GM19238 (cell line): ENCODE measurements at regions not wholly inside any gene's neighbourhood (a gene's known extent, or its start where the extent isn't known, plus 50 kb on each side); places are given as distances from the start of the nearest gene placed in this dataset.

ENCODE experiments used
- DNase-seq: peaks from one replicate; pipeline ENCODE4 v3.0.0; 2011; ENCODE audit warnings: low spot score; ENCODE audit not compliant: insufficient read length

DNA sequence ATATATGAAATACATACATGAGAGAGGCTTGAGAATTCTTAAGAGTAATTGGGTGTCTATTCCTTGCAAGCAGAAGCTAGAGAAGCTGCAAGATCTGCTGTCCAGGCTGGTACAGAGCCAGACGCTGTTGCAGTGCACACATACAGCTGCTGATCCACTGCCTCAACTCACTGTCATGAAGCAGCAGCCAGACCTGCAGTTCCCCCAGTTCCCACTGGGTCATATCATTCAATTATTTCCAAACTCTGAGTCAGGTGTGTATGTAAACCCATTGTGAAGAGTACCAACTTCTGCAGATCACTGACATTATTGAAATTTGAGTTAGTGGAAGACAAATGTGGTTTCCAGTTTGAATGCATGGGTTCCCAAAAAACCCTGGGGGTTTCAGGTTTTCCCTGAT, 1212.8 kb upstream of the ADGRL3 start:
- DNase-seq, result no peak

DNA sequence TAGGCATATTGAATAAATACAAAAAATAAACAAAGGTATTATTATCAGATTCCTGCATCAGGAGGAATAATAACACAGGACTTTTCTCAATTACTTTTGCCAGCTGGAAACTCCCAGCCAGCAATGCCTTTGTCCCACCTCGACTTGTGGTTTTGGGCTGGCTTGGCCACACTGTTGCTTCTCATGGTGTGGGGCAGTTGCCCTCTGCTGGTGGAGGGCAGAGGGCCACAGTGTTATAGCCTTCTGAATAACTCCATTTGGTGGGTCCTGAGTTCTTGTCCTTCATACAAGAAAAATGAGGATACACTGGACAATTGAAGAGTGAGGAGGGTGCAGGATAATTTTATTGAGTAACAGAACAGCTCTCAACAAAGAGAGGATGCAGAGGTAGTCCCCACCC, 1206.0 kb upstream of the ADGRL3 start:
- DNase-seq, result no peak

DNA sequence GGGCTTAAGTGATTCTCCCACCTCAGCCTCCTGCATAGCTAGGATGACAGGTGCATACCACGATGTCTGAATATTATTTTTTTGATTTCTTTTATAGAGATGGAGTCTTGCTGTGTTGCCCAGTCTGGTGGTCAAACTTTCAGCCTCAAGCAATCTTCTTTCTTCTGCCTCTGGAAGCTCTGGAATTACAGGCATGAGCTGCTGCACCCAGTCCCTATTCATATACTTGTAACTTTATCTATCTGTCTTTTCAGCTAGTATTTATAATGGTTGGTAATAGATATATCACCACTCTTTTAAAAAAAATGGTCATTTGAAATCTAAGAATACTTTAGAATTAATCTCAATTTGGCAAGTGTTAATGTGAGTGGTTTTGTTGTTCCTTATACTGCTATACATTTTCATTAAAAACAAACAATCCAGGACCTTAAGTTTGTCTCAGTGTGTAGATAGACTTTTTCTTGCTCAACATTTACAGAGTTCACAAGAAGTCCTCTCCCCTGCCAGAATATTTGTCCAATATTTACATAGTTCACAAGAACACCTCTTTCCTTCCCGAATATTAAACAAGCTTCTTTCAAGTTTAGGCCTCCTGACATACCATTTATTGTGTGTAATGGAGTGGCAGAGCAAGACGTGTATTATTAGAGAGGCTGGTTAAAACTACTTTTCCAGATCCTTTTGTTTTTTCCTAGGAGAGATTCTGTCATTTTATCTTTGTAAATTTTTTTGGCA, 1197.4 kb upstream of the ADGRL3 start:
- no peak for DNase-seq

- DNase-seq, result no peak
These were observed 1186.5 kb upstream of the ADGRL3 start for GRCh38 chr4:60013464-60014184.

DNA sequence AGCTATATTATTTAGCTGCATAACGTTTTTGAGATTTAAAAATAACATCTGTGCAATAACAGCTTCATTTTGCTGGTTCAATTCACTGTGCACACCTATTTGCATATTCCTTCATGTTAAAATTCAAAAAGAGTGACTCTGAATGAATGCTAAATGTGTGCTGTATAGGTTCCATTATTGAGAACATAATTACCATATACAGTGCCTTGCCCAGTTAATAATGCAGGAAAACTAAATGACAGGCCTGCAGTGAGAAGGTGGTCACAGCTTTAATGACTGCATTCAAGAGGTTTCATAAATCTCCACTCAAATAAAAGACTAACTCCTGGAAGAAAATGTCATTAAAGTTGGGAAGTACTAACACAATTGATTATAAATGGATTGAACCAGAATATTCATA, 1183.2 kb upstream of the ADGRL3 start:
- no peak for DNase-seq

GRCh38 chr4:60019180-60019579, 1180.9 kb upstream of the ADGRL3 start:
- no peak for DNase-seq

GRCh38 chr4:60019946-60020345, 1180.2 kb upstream of the ADGRL3 start:
- DNase-seq, result no peak

DNA sequence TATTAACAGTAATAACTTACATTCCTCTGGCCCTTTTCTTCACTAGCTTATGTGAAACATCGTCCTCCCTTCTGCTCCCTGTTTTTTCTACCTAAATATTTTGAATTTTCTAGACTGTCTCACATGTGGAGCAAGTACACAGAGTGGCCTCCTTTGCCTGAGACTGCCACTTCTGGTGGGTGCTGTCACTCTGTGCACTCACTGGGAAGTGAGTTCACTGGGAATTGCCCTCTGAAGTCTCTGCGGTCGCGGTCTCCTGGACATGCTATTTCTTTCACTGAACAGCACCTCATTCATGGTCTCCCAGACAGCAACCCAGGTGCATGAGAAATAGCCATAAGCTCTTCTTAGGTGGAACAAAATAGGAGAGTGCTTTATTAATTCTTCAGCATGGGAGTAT, 1179.7 kb upstream of the ADGRL3 start:
- no peak for DNase-seq

GRCh38 chr4:60033826-60034225, 1166.3 kb upstream of the ADGRL3 start:
- DNase-seq, result no peak

DNA sequence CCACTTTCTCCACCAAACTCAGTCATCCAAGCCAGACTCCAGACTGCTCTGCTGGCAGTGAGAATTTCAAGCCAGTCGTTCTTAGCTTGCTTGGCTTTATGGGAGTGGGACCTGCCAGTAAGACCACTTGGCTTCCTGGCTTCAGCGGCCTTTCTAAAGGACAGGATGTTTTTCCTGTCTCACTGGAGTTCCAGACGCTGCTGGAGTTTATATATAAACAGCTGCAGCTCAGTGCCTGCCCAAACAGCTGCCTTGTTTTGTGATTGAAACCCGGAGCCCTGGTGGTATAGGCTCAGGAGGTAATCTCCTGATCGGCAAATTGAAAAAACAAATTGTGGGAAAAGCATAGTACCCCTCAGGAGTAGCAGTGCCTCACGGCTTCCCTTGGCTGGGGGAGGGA, 1165.8 kb upstream of the ADGRL3 start:
- DNase-seq, result no peak

DNA sequence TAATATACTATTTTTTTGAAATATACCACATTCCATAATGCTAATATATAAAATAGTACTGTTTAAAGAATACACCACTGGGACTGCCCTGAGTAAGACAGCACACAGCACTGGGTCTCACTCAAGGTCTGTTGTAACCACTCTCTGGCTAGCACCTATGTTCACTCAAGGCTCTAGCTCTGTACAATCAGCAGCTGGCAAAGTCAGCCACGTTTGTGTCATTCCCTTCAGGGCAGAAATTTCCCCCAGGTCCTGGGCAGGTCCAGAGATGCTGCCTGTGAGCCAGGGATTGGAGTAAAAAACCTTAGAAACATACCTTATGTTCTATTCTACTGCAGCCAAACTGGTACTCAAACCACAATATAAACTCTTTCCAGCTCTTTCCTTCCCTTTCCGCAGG, 1160.2 kb upstream of the ADGRL3 start:
- DNase-seq, result no peak

GRCh38 chr4:60042231-60042652, 1157.9 kb upstream of the ADGRL3 start:
- DNase-seq, result no peak

DNA sequence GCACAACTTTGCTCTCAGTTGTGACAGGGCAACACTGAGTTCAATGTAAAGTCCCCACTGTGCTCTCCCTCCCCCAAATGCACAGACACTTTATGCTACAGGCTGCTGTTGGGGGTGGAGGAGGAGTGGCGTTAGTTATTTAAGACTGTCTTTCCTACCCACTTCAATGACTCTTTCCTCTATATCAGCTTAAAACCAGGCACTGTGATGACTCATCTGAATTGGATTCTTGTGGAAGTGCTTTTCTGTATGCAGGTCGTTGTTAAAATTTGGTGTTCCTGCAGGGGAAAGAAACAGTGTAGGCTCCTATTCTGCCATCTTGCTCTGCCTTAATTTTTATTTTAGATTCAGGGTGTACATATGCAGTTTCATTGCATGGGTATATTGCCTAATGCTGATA, 1157.2 kb upstream of the ADGRL3 start:
- no peak for DNase-seq

- DNase-seq, result no peak
These were observed 1121.1 kb upstream of the ADGRL3 start for GRCh38 chr4:60078984-60079383.

DNA sequence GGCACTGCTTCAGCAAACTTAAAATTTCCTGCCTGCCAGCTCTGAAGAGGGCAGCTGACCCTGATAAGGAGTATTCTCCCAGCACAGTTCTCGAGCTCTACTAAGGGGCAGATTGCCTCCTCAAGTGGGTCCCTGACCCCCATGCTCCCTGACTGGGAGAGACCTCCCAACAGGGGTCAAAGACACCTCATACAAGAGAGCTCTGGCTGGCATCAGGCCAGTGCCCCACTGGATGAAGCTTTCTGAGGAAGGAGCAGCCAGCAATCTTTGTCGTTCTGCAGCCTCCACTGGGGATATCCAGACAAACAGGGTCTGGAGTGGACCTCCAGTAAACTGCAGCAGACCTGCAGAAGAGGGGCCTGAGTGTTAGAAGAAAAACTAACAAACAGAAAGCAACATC, 1118.3 kb upstream of the ADGRL3 start:
- DNase-seq, result no peak

DNA sequence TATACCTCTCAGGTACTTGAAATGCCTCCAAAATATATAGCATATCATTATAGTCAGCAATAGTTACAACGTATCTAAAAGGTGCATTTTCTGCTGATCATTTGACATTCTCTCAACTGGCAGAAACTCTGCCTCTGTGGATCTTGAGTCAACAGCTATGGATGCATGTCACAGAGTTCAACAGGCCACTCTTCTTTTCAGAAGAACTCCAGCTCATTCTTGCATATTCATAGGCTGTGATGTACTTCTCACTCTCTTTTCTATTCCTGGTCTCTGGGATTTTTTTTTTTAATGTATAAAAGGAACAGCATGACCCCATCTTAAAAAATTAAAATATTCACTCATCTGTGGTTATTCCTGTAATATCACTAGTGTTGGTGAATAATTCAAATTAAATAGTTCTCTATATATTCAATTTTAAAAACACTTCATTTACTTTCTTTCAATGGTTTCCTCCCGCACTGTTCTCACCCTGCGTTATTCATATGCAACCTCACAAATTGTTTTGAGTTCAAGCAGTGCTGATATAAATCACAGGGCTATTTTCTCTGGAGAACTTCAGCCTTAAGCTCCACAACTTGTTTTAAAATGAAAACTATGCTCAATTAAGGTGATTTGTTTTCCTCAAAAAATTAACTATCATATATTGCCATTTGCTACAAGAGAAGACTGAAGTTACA, 1111.2 kb upstream of the ADGRL3 start:
- DNase-seq, result no peak

GRCh38 chr4:60089546-60090273, 1110.4 kb upstream of the ADGRL3 start:
- no peak for DNase-seq

- DNase-seq, result no peak
These were observed 1103.5 kb upstream of the ADGRL3 start for GRCh38 chr4:60096676-60097075.

DNA sequence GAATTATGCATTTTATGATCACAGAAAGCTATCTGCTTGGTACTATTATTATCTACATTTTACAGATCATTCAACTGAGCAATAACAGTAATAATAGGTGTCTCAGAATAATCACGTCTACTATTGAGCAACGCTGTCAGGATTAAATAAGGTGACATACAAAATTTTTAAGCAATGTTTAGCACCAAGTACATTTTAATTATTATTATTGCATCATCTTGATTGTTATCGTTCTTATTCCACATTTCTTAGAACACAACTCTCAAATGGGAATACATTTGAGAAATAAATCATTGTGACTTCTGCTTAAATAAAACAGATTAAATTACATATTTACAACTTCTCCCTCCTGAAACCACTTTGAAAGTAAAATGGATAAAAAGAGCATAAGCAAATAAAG, 1083.5 kb upstream of the ADGRL3 start:
- DNase-seq, result no peak

DNA sequence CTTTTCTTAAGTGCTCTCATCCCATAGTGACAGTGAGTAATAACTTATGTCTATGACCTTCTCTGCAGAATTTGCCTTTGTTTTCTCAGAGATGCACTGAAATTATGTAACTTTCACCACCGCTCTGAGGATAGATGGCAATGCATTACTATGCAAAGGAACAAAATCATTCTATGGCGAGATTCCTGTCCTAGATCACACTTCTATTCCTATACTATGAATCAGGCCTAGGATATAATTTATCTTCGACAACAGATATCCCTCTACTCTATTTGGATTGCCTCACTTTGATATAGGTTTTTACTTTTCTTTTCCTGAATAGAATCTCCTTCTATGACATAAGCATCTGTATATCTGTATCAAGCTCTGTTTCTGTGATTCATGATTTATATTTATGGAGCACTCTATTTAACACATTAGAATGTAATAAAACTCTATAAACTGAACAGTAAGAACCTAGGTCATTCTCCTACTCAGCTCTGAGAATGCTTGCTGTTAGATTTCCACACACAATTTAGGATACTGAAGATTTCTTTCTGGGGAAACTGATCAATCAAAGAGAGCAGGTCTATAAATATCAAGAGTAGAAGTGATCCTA, 1082.3 kb upstream of the ADGRL3 start:
- no peak for DNase-seq

DNA sequence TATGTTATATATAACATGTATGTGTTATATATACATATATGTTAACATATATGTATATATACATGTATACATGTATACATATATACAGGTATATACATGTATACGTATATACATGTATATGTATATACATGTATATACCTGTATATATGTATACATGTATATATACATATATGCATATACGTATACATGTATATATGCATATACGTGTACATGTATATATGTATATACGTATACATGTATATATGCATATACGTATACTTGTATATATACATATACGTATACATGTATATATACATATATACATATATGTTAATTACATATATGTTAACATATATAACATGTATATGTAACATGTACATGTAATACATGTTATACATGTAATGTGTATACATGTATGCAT, 1077.3 kb upstream of the ADGRL3 start:
- DNase-seq, result no peak
